HG03342 (cell line): ENCODE measurements at regions not wholly inside any gene's neighbourhood (a gene's known extent, or its start where the extent isn't known, plus 50 kb on each side); places are given as distances from the start of the nearest gene placed in this dataset.

ENCODE experiments used
- ATAC-seq: cut with Tn5 transposase; IDR thresholded peaks from one replicate; pipeline ENCODE4 v1.9.1; 2021; ENCODE audit warnings: mild to moderate bottlenecking, moderate library complexity; ENCODE audit not compliant: unreplicated experiment

DNA sequence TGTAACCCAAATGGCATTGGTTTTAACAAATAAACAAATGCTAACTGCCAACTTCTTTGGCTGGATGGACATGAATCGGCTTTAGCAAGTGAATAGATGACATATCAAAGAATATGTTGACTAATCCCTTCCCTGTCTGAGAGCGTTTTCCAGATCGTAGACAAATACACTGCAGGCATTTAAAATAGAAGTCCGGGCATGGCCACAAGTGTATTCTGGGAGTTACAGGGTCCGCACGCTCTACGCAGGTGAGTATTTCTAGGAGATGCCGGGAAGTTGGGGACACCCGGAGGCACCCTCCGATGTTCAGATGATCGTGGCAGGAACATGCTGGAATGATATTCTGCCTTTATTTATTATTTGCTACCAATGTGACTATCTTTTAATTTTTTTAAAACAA, 53.2 kb upstream of the ZNF536 start:
- ATAC-seq = no peak

- ATAC-seq = no peak
Measured at GRCh38 chr19:30319411-30319810, 52.8 kb upstream of the ZNF536 start.

GRCh38 chr19:30319876-30320275, 52.3 kb upstream of the ZNF536 start:
- ATAC-seq = no peak

- ATAC-seq = no peak
Measured at GRCh38 chr19:30320466-30320865, 51.7 kb upstream of the ZNF536 start.

DNA sequence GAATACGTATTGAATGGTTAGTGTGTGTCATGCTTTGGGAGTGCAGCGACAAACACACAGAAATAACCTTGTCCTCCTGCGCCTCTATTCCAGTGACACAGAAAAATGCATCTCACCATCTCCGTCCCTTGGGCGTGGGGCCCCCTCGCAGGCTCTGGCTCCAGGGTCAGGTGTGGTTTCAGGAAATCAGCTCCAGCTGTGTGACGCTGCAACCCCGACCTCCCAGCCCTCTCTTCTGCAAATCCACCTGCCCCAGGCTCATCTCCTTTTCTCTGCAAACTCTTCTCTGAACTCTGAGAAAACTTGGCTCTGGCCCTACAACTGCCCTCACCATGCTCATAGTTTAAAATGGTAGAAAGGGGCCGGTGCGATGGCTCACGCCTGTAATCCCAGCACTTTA, 51.3 kb upstream of the ZNF536 start:
- no peak for ATAC-seq
